GM10248 (cell line): ENCODE measurements at regions not wholly inside any gene's neighbourhood (a gene's known extent, or its start where the extent isn't known, plus 50 kb on each side); places are given as distances from the start of the nearest gene placed in this dataset.

Experiments used
- CTCF ChIA-PET: fragments of 300-600 bp; sonication (Branson Sonifier 250); formaldehyde crosslinking; extraction: SDS; loops from one replicate; lab custom pipeline; 2021; ENCODE audit warnings: antibody characterized with exemption; lab: Yijun Ruan, JAX
- POLR2A ChIA-PET: fragments of 350-650 bp; sonication (Branson Sonifier 250); formaldehyde crosslinking; extraction: SDS; loops from one replicate; lab custom pipeline; 2020; ENCODE audit warnings: antibody characterized with exemption; lab: Yijun Ruan, JAX
- DNase-seq: peaks from one replicate; pipeline ENCODE4 v3.0.0; 2012; ENCODE audit errors: extremely low spot score
- CTCF ChIP-seq: IDR thresholded peaks from 2 replicates; pipeline ENCODE4 v1.5.1; 2012; ENCODE audit warnings: mild to moderate bottlenecking, low read depth; ENCODE audit errors: extremely low read depth, missing control alignments, control extremely low read depth

GRCh38 chr10:2786251-2786650, 281.1 kb upstream of the PFKP start:
- TF ChIP-seq CTCF: no peak
- no peak for DNase-seq
- ChIA-PET POLR2A (no interaction called here), CTCF (interaction anchor here (1.9 kb wide), 1 partner anchor 22 kb away, joined by 4 read pairs; no protein-coding TSS in a partner anchor)

- DNase-seq: no peak
- TF ChIP-seq CTCF: no peak
- ChIA-PET POLR2A (no interaction called here), CTCF (no interaction called here)
Observed at GRCh38 chr10:2784766-2785165, 282.6 kb upstream of the PFKP start.

DNA sequence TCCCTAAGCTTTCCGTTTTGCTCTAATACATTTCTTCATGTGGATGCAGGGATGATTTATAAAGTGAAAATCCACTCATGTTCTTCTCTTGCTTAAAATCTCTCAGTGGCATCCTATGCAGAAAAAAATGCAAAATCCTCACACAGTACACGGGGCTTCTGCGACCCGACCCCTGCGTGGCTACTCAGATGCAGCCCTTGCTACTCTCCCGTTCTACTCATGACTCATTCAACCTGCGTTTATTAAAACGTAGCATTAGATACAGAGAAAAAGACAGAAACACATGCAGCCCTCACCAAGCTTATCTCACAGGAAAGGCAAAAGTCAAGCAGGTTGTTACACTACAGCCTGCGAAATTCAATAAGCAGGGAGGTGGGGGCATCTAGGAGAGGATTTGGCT, 284.4 kb upstream of the PFKP start:
- POLR2A ChIA-PET: no interaction called here
- TF ChIP-seq CTCF: no peak
- CTCF ChIA-PET: no interaction called here
- DNase-seq: no peak

DNA sequence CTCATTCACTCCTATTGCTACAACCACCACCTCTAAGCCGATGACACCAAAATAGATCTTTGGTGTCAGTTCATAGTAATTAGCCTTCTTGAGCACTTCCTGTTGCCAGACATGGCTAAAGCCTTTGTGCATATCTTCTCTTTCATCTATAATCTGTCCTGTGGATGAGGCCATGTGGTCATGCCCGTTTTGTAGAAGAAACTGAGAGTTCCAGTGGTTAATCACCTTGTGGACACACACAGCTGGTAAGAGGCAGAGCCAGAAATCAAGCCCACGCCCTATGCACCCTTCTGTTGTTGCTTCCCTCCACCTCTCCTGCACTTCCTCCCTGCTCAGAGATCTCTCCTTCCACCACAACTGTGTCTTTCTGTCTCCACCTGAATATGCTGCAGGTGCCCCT, 285.1 kb upstream of the PFKP start:
- CTCF ChIA-PET: no interaction called here
- DNase-seq: no peak
- no peak for TF ChIP-seq CTCF
- POLR2A ChIA-PET: no interaction called here

DNA sequence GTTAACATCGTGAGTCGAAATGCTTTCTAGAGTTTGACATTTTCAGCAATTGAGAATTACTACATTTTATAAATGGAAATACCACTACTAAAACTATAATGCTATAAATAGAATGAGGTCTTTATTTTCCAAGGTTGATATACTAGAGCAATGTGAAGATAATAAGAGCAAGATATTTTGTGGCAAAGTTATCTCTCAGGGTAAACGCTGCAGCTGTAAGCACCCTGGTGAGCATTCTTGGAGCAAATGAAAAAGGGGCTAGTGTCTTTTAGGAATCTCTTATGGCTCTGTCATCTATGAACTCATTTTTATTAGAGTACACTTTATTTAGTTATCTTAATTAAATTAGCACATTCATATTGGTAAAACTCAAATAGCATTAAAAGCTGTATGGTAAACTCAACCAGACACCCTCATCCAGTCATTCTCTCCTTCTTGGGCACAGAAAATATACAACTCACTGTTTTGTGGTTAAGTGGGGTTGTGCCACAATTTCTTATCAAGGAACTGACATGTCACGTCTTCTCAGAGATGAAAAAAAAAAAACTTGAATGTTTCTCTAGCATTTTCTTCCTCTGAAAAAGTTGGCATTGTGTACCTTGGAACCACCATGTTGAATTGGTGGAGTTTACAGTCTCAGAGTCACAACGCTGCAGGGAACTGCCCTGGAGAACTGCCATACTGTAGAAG, 289.5 kb upstream of the PFKP start:
- POLR2A ChIA-PET: no interaction called here
- CTCF ChIA-PET: no interaction called here

GRCh38 chr10:2772816-2773631, 294.3 kb upstream of the PFKP start:
- POLR2A ChIA-PET: no interaction called here
- TF ChIP-seq CTCF: no peak
- no peak for DNase-seq
- CTCF ChIA-PET: no interaction called here

More for the DNA sequence above, 289.5 kb upstream of the PFKP start:
- no peak for DNase-seq
- TF ChIP-seq CTCF: no peak
